Embryonic facial prominence (tissue), 1 donor: ENCODE measurements at regions not wholly inside any gene's neighbourhood (a gene's known extent, or its start where the extent isn't known, plus 50 kb on each side); places are given as distances from the start of the nearest gene placed in this dataset.

ENCODE experiments used
- DNase-seq: peaks from one replicate; pipeline ENCODE4 v3.0.0-alpha.2; 2016; ENCODE audit errors: extremely low spot score

GRCh38 chr5:125377141-125377540 lies 630.7 kb upstream of the ZNF608 start:
- DNase-seq = no peak

- DNase-seq = no peak
Measured at GRCh38 chr5:125381290-125381689, 634.9 kb upstream of the ZNF608 start.

DNA sequence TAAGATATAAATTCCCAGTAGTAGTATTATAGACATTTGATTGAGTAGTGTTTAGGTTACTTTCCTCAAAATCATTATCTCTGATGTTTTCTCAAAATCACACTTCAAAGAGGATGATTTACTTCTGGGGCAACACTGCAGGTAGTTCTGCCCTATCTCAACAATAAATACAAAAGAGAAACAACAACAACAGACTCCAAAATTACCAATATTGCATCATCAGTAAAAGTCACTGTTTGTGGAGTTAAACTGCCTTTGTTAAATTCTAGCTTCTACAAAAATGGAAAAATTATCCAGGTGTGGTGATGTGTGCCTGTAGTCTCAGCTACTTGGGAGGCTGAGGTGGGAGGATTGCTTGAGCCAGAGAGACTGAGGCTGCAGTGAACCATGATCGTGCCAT lies 637.6 kb upstream of the ZNF608 start:
- DNase-seq = no peak

GRCh38 chr5:125390326-125390725 lies 643.9 kb upstream of the ZNF608 start:
- no peak for DNase-seq

DNA sequence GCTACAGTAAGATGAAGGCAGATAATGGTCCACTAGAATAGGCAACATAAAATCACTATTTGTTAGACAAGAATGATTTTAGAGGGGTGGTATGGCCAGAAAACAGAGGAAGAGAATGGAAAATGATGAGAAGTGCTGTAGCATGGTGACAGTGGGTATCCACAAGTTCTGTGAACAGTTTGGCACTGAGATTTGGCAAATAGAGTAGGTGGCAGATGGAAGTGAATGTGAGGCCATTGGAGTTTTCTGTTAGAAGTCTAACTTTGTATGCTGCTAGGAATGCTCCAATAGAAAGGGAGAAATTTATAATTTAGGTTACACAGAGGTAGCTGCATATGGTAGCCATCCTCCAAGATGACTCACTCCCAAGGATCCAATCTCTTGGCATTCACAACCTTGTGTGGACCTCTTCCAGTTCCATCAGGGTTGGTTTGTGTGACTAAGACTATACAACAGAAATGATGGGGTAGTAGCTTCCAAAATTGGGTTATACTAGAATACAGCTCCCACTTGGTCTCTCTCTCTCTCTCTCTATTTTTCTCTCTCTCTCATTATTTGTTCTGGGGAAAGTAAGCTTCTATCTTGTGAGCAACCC lies 646.9 kb upstream of the ZNF608 start:
- no peak for DNase-seq

- DNase-seq = no peak
Measured at GRCh38 chr5:125394661-125395280, 648.3 kb upstream of the ZNF608 start.

DNA sequence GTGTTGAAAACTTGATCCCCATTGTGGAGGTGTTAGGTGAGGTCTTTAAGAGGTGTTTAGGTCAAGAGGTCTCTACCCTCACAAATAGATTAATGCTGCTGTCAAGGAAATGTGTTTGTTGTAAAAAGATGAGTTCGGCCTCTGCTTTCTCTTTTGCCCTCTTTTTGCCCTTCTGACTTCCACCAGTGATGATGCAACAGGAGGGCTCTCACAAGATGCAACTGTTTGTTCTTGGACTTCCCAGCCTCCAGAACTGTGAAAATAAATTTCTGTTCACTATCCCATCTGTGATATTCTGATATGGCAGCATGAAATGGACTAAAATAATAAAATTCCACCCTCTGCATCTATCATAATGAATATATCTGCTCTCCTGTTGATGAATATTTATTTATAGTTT lies 650.0 kb upstream of the ZNF608 start:
- no peak for DNase-seq

- DNase-seq = no peak
Measured at GRCh38 chr5:125398466-125398865, 652.0 kb upstream of the ZNF608 start.

GRCh38 chr5:125399885-125400284 lies 653.4 kb upstream of the ZNF608 start:
- DNase-seq = no peak

DNA sequence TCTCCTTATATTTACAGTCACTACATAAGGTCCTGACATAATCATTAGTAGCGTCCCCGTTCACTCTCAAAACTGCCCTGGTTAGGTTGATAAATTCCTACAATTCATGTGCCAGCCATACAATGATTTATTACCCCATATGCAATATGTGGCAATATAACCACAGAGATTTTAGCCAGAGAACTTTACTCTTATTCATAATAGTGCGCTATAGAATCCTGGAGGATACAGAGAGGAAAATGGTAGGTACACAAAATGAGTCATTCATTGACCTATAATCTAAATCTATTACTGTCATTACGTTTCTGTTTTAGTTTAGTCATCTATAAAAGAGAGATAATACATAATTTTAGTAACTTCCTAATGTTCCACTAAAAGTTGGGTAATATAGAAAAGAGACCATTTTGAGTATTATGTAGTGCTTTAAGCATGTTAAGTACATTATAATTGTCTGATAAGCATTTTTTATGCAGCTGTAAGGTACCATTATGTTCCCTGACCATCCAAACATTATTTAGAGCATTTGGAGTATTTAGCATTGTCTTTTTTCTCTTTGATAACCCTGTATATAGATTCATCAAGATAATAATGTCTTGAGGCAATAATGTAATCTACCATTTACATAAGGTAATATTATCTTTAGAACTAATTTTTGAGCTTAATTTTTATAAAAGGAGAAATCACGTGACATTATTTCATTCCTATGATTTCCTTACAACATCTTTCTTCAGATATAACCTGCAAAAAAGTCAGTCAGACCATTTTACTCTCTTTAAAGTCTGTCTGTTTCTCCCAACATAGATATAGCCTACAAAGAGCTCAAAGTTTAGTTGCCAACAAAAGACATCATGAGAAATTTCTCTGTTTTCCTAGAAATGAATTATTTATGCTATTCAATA lies 655.5 kb upstream of the ZNF608 start:
- no peak for DNase-seq

DNA sequence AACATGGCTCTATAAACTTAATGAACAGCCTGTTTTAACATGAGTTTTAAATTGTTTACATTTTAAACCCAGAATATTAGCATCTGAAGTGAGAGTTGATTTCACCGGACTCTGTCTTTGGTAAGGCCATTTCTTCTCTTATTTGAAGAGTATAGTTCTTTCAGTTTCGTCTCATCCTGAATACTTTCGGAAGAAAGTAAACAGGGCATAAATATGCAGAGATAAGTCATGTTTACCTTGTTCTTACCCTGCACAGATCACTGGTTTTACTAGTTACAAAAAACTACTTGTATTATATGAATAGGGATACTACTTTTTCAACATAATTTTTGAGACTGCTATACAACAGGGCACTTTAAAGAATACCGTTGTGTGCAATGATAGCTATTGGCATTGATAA lies 656.3 kb upstream of the ZNF608 start:
- no peak for DNase-seq

DNA sequence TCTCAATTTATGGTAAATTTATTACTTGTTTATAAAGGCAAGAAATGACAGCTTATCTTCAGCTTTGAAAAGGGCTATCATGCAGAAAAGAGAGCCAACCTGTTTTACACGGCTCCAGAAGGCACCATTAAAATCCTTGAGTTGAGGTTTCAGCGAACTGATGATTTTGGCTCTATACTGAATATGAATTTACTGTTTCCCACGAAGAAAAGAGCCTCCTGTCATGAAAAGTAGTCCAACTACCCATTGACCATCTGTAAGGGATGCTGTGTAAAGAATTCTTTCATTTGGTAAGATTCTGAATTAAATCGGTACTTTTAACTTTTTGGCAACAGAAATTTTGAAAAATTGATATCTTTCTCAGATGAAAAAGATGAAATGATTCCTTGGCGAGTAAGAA lies 657.6 kb upstream of the ZNF608 start:
- DNase-seq = no peak

DNA sequence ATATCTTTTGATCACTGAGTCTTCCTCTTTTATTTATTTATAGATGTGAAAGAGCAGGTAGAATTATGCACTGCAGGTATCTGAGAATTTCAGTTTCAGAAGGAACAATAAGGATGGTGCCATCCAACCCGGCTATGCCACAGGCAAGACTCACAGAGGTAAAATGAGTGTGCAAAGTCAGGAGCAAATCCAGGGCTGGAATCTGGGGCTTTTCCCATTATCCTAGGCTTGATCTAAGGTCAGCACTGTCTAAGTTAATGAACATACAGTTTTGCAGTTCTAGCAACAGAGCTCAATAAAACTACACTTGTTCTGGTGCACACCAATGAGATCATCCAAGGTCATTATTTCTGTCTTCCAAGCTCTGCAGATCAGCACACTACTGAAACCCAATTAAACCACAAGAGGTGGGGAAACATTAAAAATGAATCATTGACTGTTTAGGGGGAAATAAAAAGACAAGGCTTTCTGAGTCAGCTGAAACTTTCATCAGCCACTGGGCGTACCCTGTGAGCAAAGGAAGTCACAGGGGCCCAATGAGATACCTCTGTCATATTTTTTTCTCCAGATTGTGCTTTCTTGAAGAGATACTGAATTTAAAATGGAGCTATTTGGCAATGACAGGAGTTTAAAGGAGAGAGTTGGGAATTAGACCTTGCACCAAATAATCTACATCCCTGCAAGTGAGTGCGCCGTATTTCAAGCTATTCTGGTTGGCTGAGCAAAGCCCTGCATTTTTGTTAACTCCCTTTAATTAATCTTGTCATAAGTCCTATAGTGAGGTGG lies 662.2 kb upstream of the ZNF608 start:
- no peak for DNase-seq

- DNase-seq = peak; percentile 34
Measured at GRCh38 chr5:125409234-125409860, 662.9 kb upstream of the ZNF608 start.

GRCh38 chr5:125409861-125410536 lies 663.6 kb upstream of the ZNF608 start:
- peak; percentile 16 for DNase-seq

- DNase-seq = peak; percentile 70
Measured at GRCh38 chr5:125410537-125411070, 664.2 kb upstream of the ZNF608 start.

DNA sequence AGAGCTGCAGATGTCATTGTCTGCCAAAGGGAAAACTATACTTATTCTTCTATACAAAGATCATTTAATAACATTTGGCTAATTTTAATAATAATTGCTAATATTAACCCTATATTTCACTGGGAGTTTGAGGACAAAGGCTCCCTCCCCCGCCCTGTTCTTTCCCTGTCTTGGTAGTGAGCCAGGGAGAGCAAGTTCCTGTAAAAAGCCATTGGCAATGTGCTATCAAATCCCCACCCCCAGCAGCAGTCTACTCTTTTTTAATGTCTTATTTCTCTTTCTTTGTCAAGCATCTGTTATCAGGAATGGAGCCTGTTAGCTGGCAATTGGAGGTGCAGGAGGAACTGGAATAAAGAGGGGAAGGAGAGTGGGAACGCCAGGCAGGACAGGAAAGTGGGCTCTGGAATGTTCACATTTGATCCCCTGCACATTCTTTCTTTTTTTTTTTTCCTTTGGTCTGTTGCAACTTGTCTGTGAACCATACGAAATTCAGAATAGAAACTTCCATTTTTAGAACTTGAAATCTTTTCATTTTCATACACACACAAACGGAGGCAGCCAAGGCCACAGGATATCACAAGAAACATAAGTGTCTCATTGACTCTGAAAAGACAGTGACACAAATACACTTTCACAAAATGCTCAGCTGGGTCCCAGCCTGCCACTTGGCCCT lies 664.8 kb upstream of the ZNF608 start:
- DNase-seq = peak; percentile 67

DNA sequence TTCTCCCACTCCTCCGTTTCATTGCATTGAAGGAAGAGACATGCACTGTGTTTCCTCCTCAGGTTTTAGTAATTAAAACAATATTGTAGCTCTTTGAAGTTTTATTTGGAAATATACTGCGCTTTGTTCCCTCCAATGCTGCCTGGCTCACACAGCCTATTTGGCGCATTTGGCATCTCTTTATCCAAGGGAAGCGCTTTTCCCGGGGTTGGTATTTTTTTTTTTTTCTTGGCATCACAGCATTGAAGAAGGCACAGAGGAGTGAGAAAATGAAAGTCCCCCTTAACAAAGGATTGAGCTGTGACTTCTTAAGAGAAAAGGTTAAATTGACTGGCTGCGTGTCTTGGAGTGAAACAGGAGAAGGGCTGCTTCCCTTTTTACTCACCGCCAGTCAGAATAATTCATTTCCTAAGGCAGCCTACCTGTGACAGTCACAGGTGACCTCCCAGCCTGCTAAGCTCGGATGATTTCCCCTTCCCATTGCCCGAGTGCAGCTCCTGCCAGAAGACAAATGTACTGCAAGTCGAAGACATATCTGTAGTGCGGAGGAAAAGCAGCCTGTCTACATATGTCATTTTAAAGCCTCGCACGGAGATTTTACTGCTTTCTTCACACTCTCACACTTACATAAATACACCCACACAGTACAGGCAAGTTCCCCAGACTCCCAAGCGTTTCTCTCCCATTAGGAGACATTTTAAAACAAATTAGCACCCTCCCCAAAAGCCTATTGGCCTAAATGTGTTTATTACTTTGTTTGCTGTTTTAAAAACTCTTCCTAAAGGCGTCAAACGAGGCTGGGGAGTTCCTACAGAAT lies 665.5 kb upstream of the ZNF608 start:
- DNase-seq = peak; percentile 14
